Activated naive CD4-positive, alpha-beta T cell (primary cell): ENCODE measurements at regions not wholly inside any gene's neighbourhood (a gene's known extent, or its start where the extent isn't known, plus 50 kb on each side); places are given as distances from the start of the nearest gene placed in this dataset.

Experiments used
- DNase-seq, 4 experiments: peaks; one replicate each; lab custom pipeline; 2025; lab: John Stamatoyannopoulos, UW

DNA sequence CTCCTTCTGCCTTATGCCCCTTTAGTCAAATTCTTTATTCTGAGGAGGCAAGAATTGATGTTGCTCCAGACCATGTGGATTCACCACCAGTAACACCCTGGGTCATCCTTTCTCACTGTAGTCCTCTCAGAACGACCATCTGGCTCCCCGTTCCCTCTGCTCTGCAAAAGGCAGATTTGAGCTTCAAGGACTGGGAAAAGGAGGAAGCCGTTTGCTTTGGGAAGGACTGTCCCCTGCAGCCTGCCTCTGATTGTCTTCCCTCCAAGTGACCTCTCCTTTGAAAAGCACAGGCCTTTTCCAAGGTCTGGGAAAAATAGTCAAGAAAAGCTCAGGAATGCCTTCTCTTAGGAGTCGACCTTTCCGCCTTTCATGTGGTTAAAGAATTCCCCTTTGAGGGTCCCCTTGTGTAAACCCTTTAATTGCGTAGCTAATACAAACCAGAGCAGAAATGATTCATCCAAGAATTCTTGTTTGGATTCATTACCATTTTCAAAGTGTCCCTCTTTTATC, 130.1 kb upstream of the COPS8 start:
- DNase-seq: no peak

- no peak for DNase-seq
Observed at GRCh38 chr2:236956031-236956618, 129.6 kb upstream of the COPS8 start.

- DNase-seq: no peak
Observed at GRCh38 chr2:236956641-236957040, 129.0 kb upstream of the COPS8 start.

DNA sequence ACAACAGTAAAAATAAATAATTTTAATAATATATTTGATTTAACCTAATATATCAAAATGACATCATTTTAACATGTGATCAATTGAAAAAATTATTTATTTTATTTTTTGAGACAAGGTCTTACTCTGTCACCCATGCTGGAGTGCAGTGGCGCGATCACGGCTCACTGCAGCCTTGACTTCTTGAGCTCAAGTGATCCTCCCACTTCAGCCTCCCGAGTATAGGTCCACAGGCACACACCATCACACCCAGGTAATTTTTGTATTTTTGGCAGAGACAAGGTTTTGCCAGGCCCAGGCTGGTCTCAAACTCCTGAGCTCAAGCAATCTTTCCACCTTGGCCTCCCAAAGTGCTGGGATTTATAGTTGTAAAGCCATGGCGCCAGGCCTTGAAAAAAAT, 126.7 kb upstream of the COPS8 start:
- DNase-seq: no peak

- no peak for DNase-seq
Observed at GRCh38 chr2:236959876-236960275, 125.8 kb upstream of the COPS8 start.

- no peak for DNase-seq
Observed at GRCh38 chr2:236960531-236960930, 125.2 kb upstream of the COPS8 start.

GRCh38 chr2:236962816-236963215, 122.9 kb upstream of the COPS8 start:
- DNase-seq: no peak

GRCh38 chr2:236963631-236964182, 122.0 kb upstream of the COPS8 start:
- DNase-seq: no peak

GRCh38 chr2:236964291-236964690, 121.4 kb upstream of the COPS8 start:
- DNase-seq: no peak

GRCh38 chr2:236965021-236965840, 120.5 kb upstream of the COPS8 start:
- no peak for DNase-seq

DNA sequence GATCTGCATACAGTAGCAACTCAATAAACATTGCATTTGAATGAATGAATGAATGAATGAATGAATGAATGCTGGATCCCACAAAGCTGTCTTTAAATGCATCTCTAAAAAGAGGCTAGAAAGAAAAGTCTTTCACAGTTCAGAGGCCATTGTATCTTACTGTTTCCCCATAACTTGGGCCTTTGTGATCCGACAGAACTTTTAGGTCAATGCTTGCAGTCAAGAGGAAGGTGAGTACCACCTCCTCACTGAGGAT, 119.9 kb upstream of the COPS8 start:
- no peak for DNase-seq

DNA sequence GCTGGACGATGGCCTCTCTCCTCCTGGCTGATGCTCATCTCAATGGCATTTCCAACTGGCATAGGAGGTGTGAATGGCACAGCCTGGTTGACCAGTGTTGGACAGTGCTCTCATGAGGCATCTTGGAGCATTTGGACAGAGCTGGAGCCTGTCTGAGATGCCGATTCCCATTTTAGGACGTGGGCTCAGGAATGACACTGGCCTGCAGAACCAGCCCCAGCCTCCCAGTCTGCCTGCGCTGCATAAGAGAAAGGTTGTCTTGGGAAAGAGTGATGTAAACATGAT, 118.2 kb upstream of the COPS8 start:
- DNase-seq: no peak

GRCh38 chr2:236968101-236968879, 117.4 kb upstream of the COPS8 start:
- peak in 2 of 4 experiments; percentile 21 to 25 for DNase-seq

- no peak for DNase-seq
Observed at GRCh38 chr2:236968880-236969534, 116.7 kb upstream of the COPS8 start.

GRCh38 chr2:236969767-236970655, 115.7 kb upstream of the COPS8 start:
- peak in 1 of 4 experiments; percentile 16 for DNase-seq

GRCh38 chr2:236970656-236971010, 115.1 kb upstream of the COPS8 start:
- no peak for DNase-seq

- no peak for DNase-seq
Observed at GRCh38 chr2:236971131-236971821, 114.4 kb upstream of the COPS8 start.

DNA sequence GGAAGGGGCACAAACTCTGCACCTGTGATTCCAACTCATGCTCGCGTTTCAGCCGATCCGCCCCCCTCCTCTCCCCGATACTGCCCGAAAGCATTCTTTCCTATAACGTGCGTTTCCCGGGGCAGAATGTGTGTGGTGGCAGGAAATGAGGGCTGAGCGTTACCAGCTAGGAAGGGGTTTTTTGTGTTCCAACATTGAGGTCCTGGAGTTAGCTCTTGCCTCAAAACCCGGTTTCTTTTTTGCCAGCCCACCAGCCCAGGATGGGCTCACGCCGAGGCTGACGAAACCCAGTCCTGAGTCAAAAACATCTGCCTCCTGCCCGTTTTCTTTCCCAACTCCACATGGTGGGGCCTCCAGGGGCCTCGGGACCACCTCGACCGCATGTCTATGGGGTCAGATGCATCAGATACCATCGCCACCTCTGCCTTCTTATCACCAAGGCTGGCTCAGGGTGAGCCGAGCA, 113.7 kb upstream of the COPS8 start:
- DNase-seq: no peak

- DNase-seq: no peak
Observed at GRCh38 chr2:236972491-236973342, 113.0 kb upstream of the COPS8 start.
